A549 (cell line): ENCODE measurements at regions not wholly inside any gene's neighbourhood (a gene's known extent, or its start where the extent isn't known, plus 50 kb on each side); places are given as distances from the start of the nearest gene placed in this dataset.

Experiments
- ATAC-seq, 2 experiments: fragments of 200-7000 bp in 1 of 2; fragments of >200 bp in 1 of 2; cut with Nextera tagmentation in 1 of 2; cut with Tn5 transposase in 1 of 2; 3 replicates each; pipeline versions ENCODE4 v1.8.0 to v1.9.1; 2018 to 2020; ENCODE audit warnings: mild to moderate bottlenecking in 1 of 2, moderate library complexity in 1 of 2
- CTCF ChIA-PET: fragments of 300-600 bp; sonication (Branson Sonifier 250); formaldehyde crosslinking; extraction: SDS; loops from one replicate; lab custom pipeline; 2021; ENCODE audit warnings: antibody characterized with exemption, inconsistent platforms; lab: Yijun Ruan, JAX
- POLR2A ChIA-PET: fragments of 350-600 bp; formaldehyde crosslinking; extraction: SDS; loops from one replicate; lab custom pipeline; 2021; ENCODE audit warnings: antibody characterized with exemption, inconsistent platforms; lab: Yijun Ruan, JAX
- DNase-seq, 2 experiments: peaks; one replicate each; pipeline versions ENCODE4 v3.0.0 to v3.0.0-alpha.2; 2011 to 2016; ENCODE audit warnings: low read depth in 1 of 2, low spot score in 1 of 2
- FAIRE-seq: peaks from 2 replicates; lab custom pipeline; 2011; peaks lifted over from hg19 to GRCh38; lab: Jason Lieb, UNC
- H3K27ac ChIP-seq, 2 experiments: fragments of >200 bp; sonication (Bioruptor Twin); formaldehyde crosslinking; 3 replicates each; pipeline ENCODE4 v1.5.1; 2016 to 2017
- H3K4me1 ChIP-seq: fragments of >200 bp; sonication (Bioruptor Twin); formaldehyde crosslinking; 3 replicates; pipeline ENCODE4 v1.6.1; 2016
- H3K4me2 ChIP-seq: fragments of >200 bp; sonication (Bioruptor Twin); formaldehyde crosslinking; 3 replicates; pipeline ENCODE4 v1.6.1; 2016
- H3K4me3 ChIP-seq: fragments of >200 bp; sonication (Bioruptor Twin); formaldehyde crosslinking; 3 replicates; pipeline ENCODE4 v1.5.1; 2016
- H3K9me3 ChIP-seq: fragments of >200 bp; sonication (Bioruptor Twin); formaldehyde crosslinking; 3 replicates; pipeline ENCODE4 v1.6.1; 2016
- CEBPB ChIP-seq, 2 experiments: fragments of >200 bp in 1 of 2; sonication (Bioruptor Twin) in 1 of 2; formaldehyde crosslinking in 1 of 2; IDR thresholded peaks; 2 replicates each; pipeline ENCODE4 v1.6.1; 2012 to 2016
- CHD4 ChIP-seq: fragments of 200-600 bp; sonication (generic); IDR thresholded peaks from 2 replicates; pipeline ENCODE4 v1.6.1; 2016; ENCODE audit warnings: antibody characterized with exemption, mild to moderate bottlenecking, borderline replicate concordance
- EP300 ChIP-seq, 2 experiments: fragments of >200 bp; sonication (Bioruptor Twin); formaldehyde crosslinking; IDR thresholded peaks; 2 replicates in 1 of 2; 3 replicates in 1 of 2; pipeline ENCODE4 v1.6.1; 2016 to 2017
- ESRRA ChIP-seq: fragments of 150-350 bp; IDR thresholded peaks from 2 replicates; pipeline ENCODE4 v1.6.1; 2014; ENCODE audit warnings: mild to moderate bottlenecking, low read length, borderline replicate concordance
- FOSL2 ChIP-seq, 2 experiments: fragments of 450-650 bp in 1 of 2; fragments of >200 bp in 1 of 2; sonication (Bioruptor Twin) in 1 of 2; formaldehyde crosslinking; IDR thresholded peaks; 2 replicates each; pipeline versions ENCODE4 v1.5.0 to v1.6.1; 2016 to 2020; ENCODE audit warnings: mild to moderate bottlenecking in 1 of 2, moderate library complexity in 1 of 2
- FOXS1 ChIP-seq: fragments of 250-450 bp; sonication (Bioruptor Pico); IDR thresholded peaks from 2 replicates; pipeline ENCODE4 v1.5.0; 2020; ENCODE audit warnings: mild to moderate bottlenecking, moderate library complexity
- HEYL ChIP-seq: fragments of 250-450 bp; sonication (Bioruptor Pico); IDR thresholded peaks from 2 replicates; pipeline ENCODE4 v1.8.0; 2021; ENCODE audit warnings: mild to moderate bottlenecking, moderate library complexity
- HOXA7 ChIP-seq: fragments of 250-450 bp; sonication (Bioruptor Pico); IDR thresholded peaks from 2 replicates; pipeline ENCODE4 v1.5.0; 2020; ENCODE audit warnings: mild to moderate bottlenecking, moderate library complexity
- JUN ChIP-seq, 2 experiments: fragments of >200 bp; sonication (Bioruptor Twin); formaldehyde crosslinking; IDR thresholded peaks; 2 replicates in 1 of 2; 3 replicates in 1 of 2; pipeline ENCODE4 v1.6.1; 2016 to 2017
- KDM1A ChIP-seq: fragments of 200-600 bp; sonication (generic); IDR thresholded peaks from 2 replicates; pipeline ENCODE4 v1.6.1; 2016; ENCODE audit warnings: low read depth, mild to moderate bottlenecking
- MYC ChIP-seq: IDR thresholded peaks from 2 replicates; pipeline ENCODE4 v1.6.1; 2012; ENCODE audit warnings: mild to moderate bottlenecking, inconsistent platforms, low read length, improper control_type of control experiment, borderline replicate concordance
- NFE2L2 ChIP-seq: fragments of 150-350 bp; conservative IDR thresholded peaks from 2 replicates; pipeline ENCODE4 v1.6.1; 2014; ENCODE audit warnings: low read length
- NR3C1 ChIP-seq: fragments of >200 bp; sonication (Bioruptor Twin); formaldehyde crosslinking; IDR thresholded peaks from 3 replicates; pipeline ENCODE4 v1.6.1; 2017
- POLR2AphosphoS2 ChIP-seq: conservative IDR thresholded peaks from 2 replicates; pipeline ENCODE4 v1.6.1; 2012; ENCODE audit warnings: low read length, improper control_type of control experiment, inconsistent platforms
- RAD21 ChIP-seq, 2 experiments: fragments of >200 bp in 1 of 2; sonication (Bioruptor Twin) in 1 of 2; formaldehyde crosslinking in 1 of 2; IDR thresholded peaks in 1 of 2; conservative IDR thresholded peaks in 1 of 2; 2 replicates in 1 of 2; 3 replicates in 1 of 2; pipeline ENCODE4 v1.6.1; 2012 to 2018; ENCODE audit warnings: inconsistent platforms in 1 of 2
- RARB ChIP-seq: fragments of 250-450 bp; sonication (Bioruptor Pico); IDR thresholded peaks from 2 replicates; pipeline ENCODE4 v1.8.0; 2021; ENCODE audit warnings: mild to moderate bottlenecking, moderate library complexity
- RCOR1 ChIP-seq: fragments of 150-350 bp; IDR thresholded peaks from 2 replicates; pipeline ENCODE4 v1.6.1; 2014; ENCODE audit warnings: antibody characterized with exemption, low read length, low read depth
- RNF2 ChIP-seq: fragments of 200-600 bp; sonication (generic); IDR thresholded peaks from 2 replicates; pipeline ENCODE4 v1.6.1; 2016; ENCODE audit warnings: low read depth, mild to moderate bottlenecking, antibody characterized with exemption, moderate library complexity, borderline replicate concordance
- SMC3 ChIP-seq: fragments of >200 bp; sonication (Bioruptor Twin); formaldehyde crosslinking; IDR thresholded peaks from 3 replicates; pipeline ENCODE4 v1.6.1; 2018; ENCODE audit warnings: inconsistent platforms
- TP53 ChIP-seq: fragments of 250-450 bp; sonication (Bioruptor Pico); IDR thresholded peaks from 2 replicates; pipeline ENCODE4 v1.5.0; 2021; ENCODE audit warnings: mild to moderate bottlenecking, moderate library complexity
- ZC3H11A ChIP-seq: fragments of 450-650 bp; IDR thresholded peaks from 2 replicates; pipeline ENCODE4 v1.6.1; 2014; ENCODE audit warnings: antibody characterized with exemption, mild to moderate bottlenecking
- ZSCAN20 ChIP-seq: fragments of 250-450 bp; sonication (Bioruptor Pico); IDR thresholded peaks from 2 replicates; pipeline ENCODE4 v1.8.0; 2022; ENCODE audit warnings: mild to moderate bottlenecking, moderate library complexity
- WGBS: methylation state at CpG from one replicate; pipeline ENCODE4 v1.1.6; 2017; ENCODE audit errors: missing lambda C conversion rate; 5-methylcytosine and 5-hydroxymethylcytosine counted together
- TF ChIP-seq, protein P1 (sequence below): IDR thresholded peaks from 2 replicates; pipeline ENCODE4 v1.6.1; 2012
- TF ChIP-seq, protein P2 (sequence below): fragments of 250-450 bp; sonication (Bioruptor Pico); IDR thresholded peaks from 2 replicates; pipeline ENCODE4 v1.5.0; 2021; ENCODE audit warnings: mild to moderate bottlenecking, moderate library complexity, borderline replicate concordance
- TF ChIP-seq, protein P3 (sequence below): fragments of >200 bp; sonication (Bioruptor Twin); formaldehyde crosslinking; IDR thresholded peaks from 3 replicates; pipeline ENCODE4 v1.6.1; 2016
- TF ChIP-seq, protein P4 (sequence below): fragments of >200 bp; sonication (Bioruptor Twin); formaldehyde crosslinking; IDR thresholded peaks from 2 replicates; pipeline ENCODE4 v1.6.1; 2016
- TF ChIP-seq, protein P5 (sequence below): IDR thresholded peaks from 2 replicates; pipeline ENCODE4 v1.6.1; 2012
- TF ChIP-seq, protein P6 (sequence below): fragments of 250-450 bp; sonication (Bioruptor Pico); IDR thresholded peaks from 2 replicates; pipeline ENCODE4 v1.5.0; 2020; ENCODE audit warnings: low read depth, mild to moderate bottlenecking, moderate library complexity

DNA sequence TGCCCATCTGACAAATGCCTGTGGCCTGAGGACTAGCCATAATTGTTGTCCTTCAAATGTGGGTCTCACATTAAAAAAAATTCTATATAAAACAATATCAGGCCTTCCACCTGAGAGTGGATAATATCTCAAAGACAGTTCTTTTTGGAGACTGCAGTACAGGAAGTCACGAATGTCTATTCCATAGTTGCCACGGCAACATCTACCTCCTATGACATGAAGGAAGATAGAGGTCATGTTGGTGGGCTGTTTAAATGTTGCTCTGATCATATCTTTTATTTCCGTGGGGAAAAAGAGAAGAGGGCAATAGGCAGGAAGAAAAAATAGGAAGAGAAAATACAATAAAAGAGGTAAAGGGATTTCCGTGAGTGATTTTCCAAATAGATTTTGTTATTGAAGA, 151.8 kb downstream of the ARL6IP6 start:
- Histone ChIP-seq H3K27ac (no peak overlapping the region), H3K4me2 (no peak overlapping the region), H3K4me3 (no peak overlapping the region), H3K9me3 (no peaks in the 10 kb centered on the region), H3K4me1 (no peaks in the 10 kb centered on the region)
- TF ChIP-seq RCOR1 (no peak), HOXA7 (CRISPR knock-in tag) (no peak), EP300 (IDR thresholded peaks at IDR 0.05) (no peak), FOSL2 (IDR thresholded peaks at IDR 0.05) (no peak), FOSL2 (CRISPR knock-in tag; IDR thresholded peaks at IDR 0.05) (no peak), TP53 (CRISPR knock-in tag) (no peak), RAD21 (conservative IDR thresholded peaks at IDR 0.05 in 1 of 2, IDR thresholded peaks at IDR 0.05 in 1 of 2) (no peak), ZSCAN20 (CRISPR knock-in tag) (no peak), NFE2L2 (no peak), KDM1A (no peak)
- TF ChIP-seq, protein P1, sequence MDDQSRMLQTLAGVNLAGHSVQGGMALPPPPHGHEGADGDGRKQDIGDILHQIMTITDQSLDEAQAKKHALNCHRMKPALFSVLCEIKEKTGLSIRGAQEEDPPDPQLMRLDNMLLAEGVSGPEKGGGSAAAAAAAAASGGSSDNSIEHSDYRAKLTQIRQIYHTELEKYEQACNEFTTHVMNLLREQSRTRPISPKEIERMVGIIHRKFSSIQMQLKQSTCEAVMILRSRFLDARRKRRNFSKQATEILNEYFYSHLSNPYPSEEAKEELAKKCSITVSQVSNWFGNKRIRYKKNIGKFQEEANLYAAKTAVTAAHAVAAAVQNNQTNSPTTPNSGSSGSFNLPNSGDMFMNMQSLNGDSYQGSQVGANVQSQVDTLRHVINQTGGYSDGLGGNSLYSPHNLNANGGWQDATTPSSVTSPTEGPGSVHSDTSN, result no peak
- TF ChIP-seq, protein P2, sequence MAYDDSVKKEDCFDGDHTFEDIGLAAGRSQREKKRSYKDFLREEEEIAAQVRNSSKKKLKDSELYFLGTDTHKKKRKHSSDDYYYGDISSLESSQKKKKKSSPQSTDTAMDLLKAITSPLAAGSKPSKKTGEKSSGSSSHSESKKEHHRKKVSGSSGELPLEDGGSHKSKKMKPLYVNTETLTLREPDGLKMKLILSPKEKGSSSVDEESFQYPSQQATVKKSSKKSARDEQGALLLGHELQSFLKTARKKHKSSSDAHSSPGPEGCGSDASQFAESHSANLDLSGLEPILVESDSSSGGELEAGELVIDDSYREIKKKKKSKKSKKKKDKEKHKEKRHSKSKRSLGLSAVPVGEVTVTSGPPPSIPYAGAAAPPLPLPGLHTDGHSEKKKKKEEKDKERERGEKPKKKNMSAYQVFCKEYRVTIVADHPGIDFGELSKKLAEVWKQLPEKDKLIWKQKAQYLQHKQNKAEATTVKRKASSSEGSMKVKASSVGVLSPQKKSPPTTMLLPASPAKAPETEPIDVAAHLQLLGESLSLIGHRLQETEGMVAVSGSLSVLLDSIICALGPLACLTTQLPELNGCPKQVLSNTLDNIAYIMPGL (CRISPR knock-in tag), result no peak
- TF ChIP-seq, protein P3, sequence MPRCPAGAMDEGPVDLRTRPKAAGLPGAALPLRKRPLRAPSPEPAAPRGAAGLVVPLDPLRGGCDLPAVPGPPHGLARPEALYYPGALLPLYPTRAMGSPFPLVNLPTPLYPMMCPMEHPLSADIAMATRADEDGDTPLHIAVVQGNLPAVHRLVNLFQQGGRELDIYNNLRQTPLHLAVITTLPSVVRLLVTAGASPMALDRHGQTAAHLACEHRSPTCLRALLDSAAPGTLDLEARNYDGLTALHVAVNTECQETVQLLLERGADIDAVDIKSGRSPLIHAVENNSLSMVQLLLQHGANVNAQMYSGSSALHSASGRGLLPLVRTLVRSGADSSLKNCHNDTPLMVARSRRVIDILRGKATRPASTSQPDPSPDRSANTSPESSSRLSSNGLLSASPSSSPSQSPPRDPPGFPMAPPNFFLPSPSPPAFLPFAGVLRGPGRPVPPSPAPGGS, result no peak
- TF ChIP-seq, protein P4, sequence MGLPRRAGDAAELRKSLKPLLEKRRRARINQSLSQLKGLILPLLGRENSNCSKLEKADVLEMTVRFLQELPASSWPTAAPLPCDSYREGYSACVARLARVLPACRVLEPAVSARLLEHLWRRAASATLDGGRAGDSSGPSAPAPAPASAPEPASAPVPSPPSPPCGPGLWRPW, result no peak
- 31% methylated on average over 4 of the region's 4 CpGs for WGBS
- DNase-seq, result no peak
- no peak for ATAC-seq
- ChIA-PET POLR2A (no interaction called here), CTCF (interaction anchor here (1.0 kb wide), 1 partner anchor 9 kb away, joined by 3 read pairs; no protein-coding TSS in a partner anchor)
- FAIRE-seq, result no peak

DNA sequence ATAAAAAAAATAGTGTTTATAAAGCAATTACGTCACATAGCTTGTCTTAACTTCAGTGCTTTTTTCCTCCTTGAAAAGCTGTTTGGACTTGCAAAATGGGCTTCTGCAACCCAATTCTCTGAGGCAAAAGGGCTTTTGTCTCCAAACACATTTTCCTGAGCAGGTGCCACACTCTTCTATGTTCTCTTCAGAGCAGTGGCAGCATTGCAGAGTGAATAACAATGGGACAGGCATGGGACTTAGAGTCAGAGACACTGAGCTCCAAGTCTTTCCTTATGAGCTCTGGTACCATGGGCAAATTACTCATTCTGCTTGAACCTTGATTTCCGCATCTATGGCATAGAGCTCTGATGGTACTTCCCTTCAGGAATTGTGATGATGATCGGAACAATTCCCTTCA, 149.0 kb downstream of the ARL6IP6 start:
- no peaks in the 10 kb centered on the region for H3K4me1 ChIP-seq
- no peak for FAIRE-seq

DNA sequence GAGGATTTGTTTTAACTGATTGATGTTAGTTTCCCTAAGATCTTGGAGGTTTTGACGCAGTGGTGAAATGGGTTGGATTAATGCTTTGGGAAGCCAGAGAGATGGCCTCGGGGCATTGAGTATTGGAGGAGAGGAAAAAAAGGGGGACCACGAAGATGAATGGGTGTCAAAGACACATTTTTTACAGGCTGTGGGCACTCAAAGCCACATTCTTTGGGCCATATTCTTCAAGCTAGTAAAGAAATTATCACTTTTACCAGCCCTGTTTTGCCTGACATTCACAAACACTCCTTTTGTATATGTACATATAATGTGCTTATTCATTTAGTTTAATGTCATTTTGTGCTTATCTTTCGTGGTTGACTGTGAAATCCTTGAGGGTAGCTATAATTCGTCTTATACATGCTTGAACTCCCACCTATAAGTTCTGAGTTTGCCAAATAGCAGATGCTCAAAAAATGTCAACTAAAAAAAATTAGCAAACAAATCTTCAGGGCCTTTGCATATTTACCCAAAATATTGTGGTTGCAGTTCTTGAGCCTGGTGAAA, 146.3 kb downstream of the ARL6IP6 start:
- POLR2A ChIA-PET, result no interaction called here

More for the DNA sequence above, 149.0 kb downstream of the ARL6IP6 start:
- Histone ChIP-seq H3K4me2 (no peak overlapping the region), H3K9me3 (peaks cover 7% of the 10 kb centered on the region; the same call in 2 of the 3 replicates), H3K27ac (no peak overlapping the region)
- no peak for DNase-seq
- POLR2A ChIA-PET, result no interaction called here
- TF ChIP-seq, protein P5, sequence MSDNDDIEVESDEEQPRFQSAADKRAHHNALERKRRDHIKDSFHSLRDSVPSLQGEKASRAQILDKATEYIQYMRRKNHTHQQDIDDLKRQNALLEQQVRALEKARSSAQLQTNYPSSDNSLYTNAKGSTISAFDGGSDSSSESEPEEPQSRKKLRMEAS, result no peak
- TF ChIP-seq ZSCAN20 (CRISPR knock-in tag), result no peak
- no peak for TF ChIP-seq ZC3H11A
- TF ChIP-seq CHD4, result no peak
- no peak for TF ChIP-seq RAD21 (conservative IDR thresholded peaks at IDR 0.05 in 1 of 2, IDR thresholded peaks at IDR 0.05 in 1 of 2)
- TF ChIP-seq, all 56 proteins: peak for 0
- ATAC-seq, result no peak
- CTCF ChIA-PET, result no interaction called here
- 50% methylated on average over 3 of the region's 3 CpGs for WGBS
- H3K4me3 ChIP-seq, result no peak overlapping the region

More for the DNA sequence above, 146.3 kb downstream of the ARL6IP6 start:
- H3K27ac ChIP-seq, result no peak overlapping the region
- FAIRE-seq (no peak), DNase-seq (no peak), ATAC-seq (no peak)
- H3K4me3 ChIP-seq, result no peak overlapping the region
- no peaks in the 10 kb centered on the region for H3K4me1 ChIP-seq
- CTCF ChIA-PET, result no interaction called here
- TF ChIP-seq EP300 (IDR thresholded peaks at IDR 0.05), result no peak
- TF ChIP-seq RNF2, result no peak
- TF ChIP-seq NFE2L2, result no peak
- TF ChIP-seq HEYL (CRISPR knock-in tag), result no peak
- TF ChIP-seq JUN (IDR thresholded peaks at IDR 0.05), result no peak
- no peak for TF ChIP-seq SMC3
- TF ChIP-seq CEBPB (IDR thresholded peaks at IDR 0.05), result no peak
- TF ChIP-seq, protein P4, result no peak
- TF ChIP-seq KDM1A, result no peak
- TF ChIP-seq, protein P6, sequence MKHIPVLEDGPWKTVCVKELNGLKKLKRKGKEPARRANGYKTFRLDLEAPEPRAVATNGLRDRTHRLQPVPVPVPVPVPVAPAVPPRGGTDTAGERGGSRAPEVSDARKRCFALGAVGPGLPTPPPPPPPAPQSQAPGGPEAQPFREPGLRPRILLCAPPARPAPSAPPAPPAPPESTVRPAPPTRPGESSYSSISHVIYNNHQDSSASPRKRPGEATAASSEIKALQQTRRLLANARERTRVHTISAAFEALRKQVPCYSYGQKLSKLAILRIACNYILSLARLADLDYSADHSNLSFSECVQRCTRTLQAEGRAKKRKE (CRISPR knock-in tag), result no peak
- no peak for TF ChIP-seq FOSL2 (IDR thresholded peaks at IDR 0.05)
- TF ChIP-seq FOSL2 (CRISPR knock-in tag; IDR thresholded peaks at IDR 0.05), result no peak
- no peak for TF ChIP-seq FOXS1 (CRISPR knock-in tag)
- no peak for TF ChIP-seq TP53 (CRISPR knock-in tag)
- no peak for TF ChIP-seq ESRRA
- no peak for TF ChIP-seq NR3C1
- TF ChIP-seq MYC, result no peak
- no peak for TF ChIP-seq POLR2AphosphoS2
- no peak for TF ChIP-seq RARB (CRISPR knock-in tag)
- 20% methylated on average over 5 of the region's 5 CpGs for WGBS
- peaks cover 10% of the 10 kb centered on the region; the same call in 2 of the 3 replicates for H3K9me3 ChIP-seq
- no peak overlapping the region for H3K4me2 ChIP-seq
